GM12878 (cell line): ENCODE measurements at regions not wholly inside any gene's neighbourhood (a gene's known extent, or its start where the extent isn't known, plus 50 kb on each side); places are given as distances from the start of the nearest gene placed in this dataset.

Source experiments
- DPF2 ChIP-seq: fragments of 450-650 bp; IDR thresholded peaks from 2 replicates; pipeline ENCODE4 v1.6.1; 2017; ENCODE audit warnings: mild to moderate bottlenecking
- EZH2 ChIP-seq: IDR thresholded peaks from 2 replicates; pipeline ENCODE4 v1.6.1; 2012; ENCODE audit warnings: low read depth, mild to moderate bottlenecking, control low read depth, inconsistent platforms, low read length, borderline replicate concordance; ENCODE audit not compliant: control insufficient read depth
- HDAC2 ChIP-seq: fragments of 200-600 bp; sonication (generic); IDR thresholded peaks from 2 replicates; pipeline ENCODE4 v1.6.1; 2017
- JUNB ChIP-seq: IDR thresholded peaks from 2 replicates; pipeline ENCODE4 v1.6.1; 2016; ENCODE audit warnings: antibody characterized with exemption, mild to moderate bottlenecking
- MTA2 ChIP-seq: fragments of 450-650 bp; IDR thresholded peaks from 2 replicates; pipeline ENCODE4 v1.6.1; 2016; ENCODE audit warnings: low read depth, mild to moderate bottlenecking, moderate library complexity
- RAD51 ChIP-seq: fragments of 450-650 bp; IDR thresholded peaks from 2 replicates; pipeline ENCODE4 v1.6.1; 2016; ENCODE audit warnings: moderate library complexity, mild to moderate bottlenecking, inconsistent platforms
- SREBF2 ChIP-seq: IDR thresholded peaks from 2 replicates; pipeline ENCODE4 v1.6.1; 2012; ENCODE audit warnings: mild to moderate bottlenecking, low read length
- SRF ChIP-seq, 2 experiments: IDR thresholded peaks; 2 replicates each; pipeline ENCODE4 v1.6.1; 2011; ENCODE audit warnings: low read depth in 2 of 2, low read length in 2 of 2, mild to moderate bottlenecking in 1 of 2, moderate library complexity in 1 of 2
- ZBTB4 ChIP-seq: fragments of 450-650 bp; formaldehyde crosslinking; IDR thresholded peaks from 2 replicates; pipeline ENCODE4 v1.4.0; 2022; ENCODE audit warnings: mild to moderate bottlenecking, moderate library complexity
- ZNF687 ChIP-seq: fragments of 450-650 bp; IDR thresholded peaks from 2 replicates; pipeline ENCODE4 v1.6.1; 2017; ENCODE audit warnings: mild to moderate bottlenecking, moderate library complexity

- TF ChIP-seq ZNF687 (no peak), HDAC2 (no peak), JUNB (peak; percentile 69), ZBTB4 (CRISPR knock-in tag) (no peak), MTA2 (0 out of 2 replicates have a peak, but pooled peaks have one; percentile 26), EZH2 (no peak), DPF2 (peak; percentile 24; the same call in 1 of the 2 replicates), SREBF2 (no peak), RAD51 (no peak), SRF (IDR thresholded peaks at IDR 0.05; ENCODE audit: low read depth in 2 of 2, low read length in 2 of 2) (no peak)
These were observed 123.8 kb upstream of the ADGRF1 start (continued) for GRCh38 chr6:47165918-47166317.
